Activated naive CD4-positive, alpha-beta T cell treated with anti-CD3 and anti-CD28 coated beads for 36 hours (primary cell): ENCODE measurements at regions not wholly inside any gene's neighbourhood (a gene's known extent, or its start where the extent isn't known, plus 50 kb on each side); places are given as distances from the start of the nearest gene placed in this dataset.

Experiments
- CTCF ChIA-PET: fragments of 350-600 bp; sonication (Branson Sonifier 250); formaldehyde crosslinking; loops from one replicate; lab custom pipeline; 2021; ENCODE audit warnings: antibody characterized with exemption; lab: Charles Lee
- DNase-seq: peaks from one replicate; pipeline ENCODE4 v3.0.0-alpha.2; 2020
- H3K27ac Mint-ChIP-seq: one replicate; pipeline ENCODE4 v1.8.0; 2021; ENCODE audit warnings: mild to moderate bottlenecking, mixed read lengths
- H3K27me3 Mint-ChIP-seq: one replicate; pipeline ENCODE4 v1.8.0; 2021; ENCODE audit warnings: low read depth, mixed read lengths
- H3K36me3 Mint-ChIP-seq: one replicate; pipeline ENCODE4 v1.8.0; 2021; ENCODE audit warnings: low read depth, mixed read lengths
- H3K4me1 Mint-ChIP-seq: one replicate; pipeline ENCODE4 v1.8.0; 2021; ENCODE audit warnings: low read depth, mixed read lengths
- H3K4me3 Mint-ChIP-seq: one replicate; pipeline ENCODE4 v1.8.0; 2021; ENCODE audit warnings: mild to moderate bottlenecking, moderate library complexity, mixed read lengths
- H3K9me3 Mint-ChIP-seq: one replicate; pipeline ENCODE4 v1.8.0; 2021; ENCODE audit warnings: mixed read lengths
- intact Hi-C: fragments of 100-400 bp; cut with micrococcal nuclease; formaldehyde crosslinking; loops from one replicate; pipeline ENCODE4 v1.15.1; 2023

- Mint-ChIP-seq H3K27ac (no peak overlapping the region), H3K36me3 (no peaks in the 10 kb centered on the region), H3K4me3 (no peak overlapping the region), H3K9me3 (peaks cover 9% of the 10 kb centered on the region), H3K27me3 (no peaks in the 10 kb centered on the region), H3K4me1 (no peaks in the 10 kb centered on the region)
- CTCF ChIA-PET: no interaction called here
- no peak for DNase-seq
- intact Hi-C loops: no loop called here
Measured at GRCh38 chr3:20857636-20858035, 671.6 kb upstream of the SGO1 start.

DNA sequence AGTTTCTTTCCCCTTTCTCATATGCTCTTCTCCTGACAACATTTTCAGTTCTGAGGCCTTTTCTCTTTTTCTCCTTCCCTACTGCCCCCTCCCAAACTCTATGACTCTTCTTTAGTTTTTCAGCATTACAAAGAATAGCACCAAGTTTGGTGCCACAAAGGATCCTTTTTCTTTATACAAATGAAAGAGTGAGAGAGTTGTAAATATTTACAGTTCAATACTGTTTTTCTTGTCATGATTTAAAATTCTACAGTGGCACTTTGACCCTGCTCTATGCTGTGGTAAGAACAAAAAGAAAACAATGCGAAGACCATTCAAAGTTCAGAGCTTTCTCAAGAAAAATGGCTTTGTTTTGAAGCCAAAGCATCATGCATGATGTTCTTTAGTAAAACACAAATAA, 667.9 kb upstream of the SGO1 start:
- CTCF ChIA-PET: no interaction called here
- H3K27ac Mint-ChIP-seq: no peak overlapping the region
- H3K27me3 Mint-ChIP-seq: no peaks in the 10 kb centered on the region
- H3K4me1 Mint-ChIP-seq: no peaks in the 10 kb centered on the region
- intact Hi-C loops: no loop called here
- H3K9me3 Mint-ChIP-seq: peaks cover 4% of the 10 kb centered on the region
- H3K36me3 Mint-ChIP-seq: no peaks in the 10 kb centered on the region
- no peak overlapping the region for H3K4me3 Mint-ChIP-seq
- DNase-seq: no peak

DNA sequence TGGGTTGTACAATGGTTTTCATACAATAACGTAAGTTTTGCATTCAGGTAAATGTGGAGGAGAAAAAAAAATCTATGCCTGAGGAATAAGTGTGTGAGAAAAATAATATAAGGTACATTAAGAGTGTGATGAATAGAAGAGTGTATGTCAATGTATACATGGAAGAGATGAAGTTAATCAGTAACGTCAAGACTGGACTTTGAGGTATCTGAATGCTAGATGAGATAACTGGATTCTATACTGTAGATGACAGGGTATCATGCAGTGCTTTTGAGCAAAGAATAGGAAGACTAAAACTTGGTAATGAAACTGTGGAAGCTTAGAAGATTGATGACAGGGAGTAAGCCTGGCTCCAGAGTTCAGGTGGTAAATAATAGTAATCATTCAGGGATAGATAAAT, 666.7 kb upstream of the SGO1 start:
- CTCF ChIA-PET: interaction anchor here (0.6 kb wide), 1 partner anchor 784 kb away, joined by 3 read pairs; no protein-coding TSS in a partner anchor
- no peaks in the 10 kb centered on the region for H3K4me1 Mint-ChIP-seq
- no peak for DNase-seq
- H3K27ac Mint-ChIP-seq: no peak overlapping the region
- intact Hi-C loops: no loop called here
- H3K36me3 Mint-ChIP-seq: no peaks in the 10 kb centered on the region
- H3K9me3 Mint-ChIP-seq: peaks cover 8% of the 10 kb centered on the region
- H3K4me3 Mint-ChIP-seq: no peak overlapping the region
- no peaks in the 10 kb centered on the region for H3K27me3 Mint-ChIP-seq

- no peaks in the 10 kb centered on the region for H3K27me3 Mint-ChIP-seq
- intact Hi-C loops: no loop called here
- H3K27ac Mint-ChIP-seq: no peak overlapping the region
- peaks cover 10% of the 10 kb centered on the region for H3K9me3 Mint-ChIP-seq
- CTCF ChIA-PET: no interaction called here
- DNase-seq: no peak
- H3K4me3 Mint-ChIP-seq: no peak overlapping the region
- H3K4me1 Mint-ChIP-seq: no peaks in the 10 kb centered on the region
- no peaks in the 10 kb centered on the region for H3K36me3 Mint-ChIP-seq
Measured at GRCh38 chr3:20849975-20850374, 664.0 kb upstream of the SGO1 start.

- H3K4me3 Mint-ChIP-seq: no peak overlapping the region
- H3K27me3 Mint-ChIP-seq: no peaks in the 10 kb centered on the region
- H3K36me3 Mint-ChIP-seq: no peaks in the 10 kb centered on the region
- no peak for DNase-seq
- peaks cover 13% of the 10 kb centered on the region for H3K9me3 Mint-ChIP-seq
- H3K4me1 Mint-ChIP-seq: no peaks in the 10 kb centered on the region
- H3K27ac Mint-ChIP-seq: no peak overlapping the region
- CTCF ChIA-PET: no interaction called here
- intact Hi-C loops: no loop called here
Measured at GRCh38 chr3:20846832-20847231, 660.8 kb upstream of the SGO1 start.

DNA sequence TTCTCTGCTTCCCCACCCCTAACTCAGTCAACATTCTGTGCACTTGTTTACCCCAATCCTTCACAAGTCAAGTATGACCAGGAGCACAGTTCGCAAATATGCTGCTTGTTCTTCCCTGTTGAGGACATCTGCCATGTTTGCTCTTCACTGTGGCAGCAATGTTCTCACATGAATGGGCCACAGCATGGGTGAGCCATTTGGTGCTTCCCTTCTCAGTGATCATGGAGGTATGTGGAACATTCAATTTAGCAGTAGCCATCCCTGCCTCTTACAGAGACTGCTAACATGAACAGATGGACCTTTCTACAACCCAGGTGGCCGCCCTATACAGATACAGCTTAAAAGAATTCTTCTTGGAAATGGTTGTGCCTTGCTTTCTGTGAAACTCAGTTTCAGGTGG, 660.1 kb upstream of the SGO1 start:
- no peak overlapping the region for H3K27ac Mint-ChIP-seq
- DNase-seq: no peak
- no peak overlapping the region for H3K4me3 Mint-ChIP-seq
- H3K9me3 Mint-ChIP-seq: peaks cover 13% of the 10 kb centered on the region
- no peaks in the 10 kb centered on the region for H3K27me3 Mint-ChIP-seq
- H3K36me3 Mint-ChIP-seq: no peaks in the 10 kb centered on the region
- CTCF ChIA-PET: no interaction called here
- intact Hi-C loops: no loop called here
- no peaks in the 10 kb centered on the region for H3K4me1 Mint-ChIP-seq

DNA sequence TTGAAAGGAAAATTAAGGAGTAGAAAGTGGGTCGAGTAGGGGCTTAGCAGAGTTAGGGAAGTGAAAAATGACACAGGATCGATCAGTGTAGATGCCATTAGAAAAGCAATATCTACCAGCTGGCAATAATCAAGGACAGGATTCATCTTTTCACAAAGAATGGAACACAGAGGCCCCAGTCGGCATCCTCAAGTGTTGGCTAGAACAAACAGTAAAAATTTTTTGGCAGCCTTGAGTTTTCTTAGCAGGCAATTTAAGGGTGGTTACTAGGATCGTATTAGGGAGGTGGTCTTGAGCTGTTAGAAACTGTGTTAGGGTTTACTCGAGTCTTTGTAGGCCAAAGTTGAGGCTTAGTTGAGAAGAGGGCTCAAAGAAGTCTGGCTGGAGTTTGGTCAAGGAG, 658.8 kb upstream of the SGO1 start:
- no peak for DNase-seq
- intact Hi-C loops: no loop called here
- H3K36me3 Mint-ChIP-seq: no peaks in the 10 kb centered on the region
- no peak overlapping the region for H3K4me3 Mint-ChIP-seq
- H3K4me1 Mint-ChIP-seq: no peaks in the 10 kb centered on the region
- CTCF ChIA-PET: no interaction called here
- H3K27me3 Mint-ChIP-seq: no peaks in the 10 kb centered on the region
- no peak overlapping the region for H3K27ac Mint-ChIP-seq
- peaks cover 13% of the 10 kb centered on the region for H3K9me3 Mint-ChIP-seq

DNA sequence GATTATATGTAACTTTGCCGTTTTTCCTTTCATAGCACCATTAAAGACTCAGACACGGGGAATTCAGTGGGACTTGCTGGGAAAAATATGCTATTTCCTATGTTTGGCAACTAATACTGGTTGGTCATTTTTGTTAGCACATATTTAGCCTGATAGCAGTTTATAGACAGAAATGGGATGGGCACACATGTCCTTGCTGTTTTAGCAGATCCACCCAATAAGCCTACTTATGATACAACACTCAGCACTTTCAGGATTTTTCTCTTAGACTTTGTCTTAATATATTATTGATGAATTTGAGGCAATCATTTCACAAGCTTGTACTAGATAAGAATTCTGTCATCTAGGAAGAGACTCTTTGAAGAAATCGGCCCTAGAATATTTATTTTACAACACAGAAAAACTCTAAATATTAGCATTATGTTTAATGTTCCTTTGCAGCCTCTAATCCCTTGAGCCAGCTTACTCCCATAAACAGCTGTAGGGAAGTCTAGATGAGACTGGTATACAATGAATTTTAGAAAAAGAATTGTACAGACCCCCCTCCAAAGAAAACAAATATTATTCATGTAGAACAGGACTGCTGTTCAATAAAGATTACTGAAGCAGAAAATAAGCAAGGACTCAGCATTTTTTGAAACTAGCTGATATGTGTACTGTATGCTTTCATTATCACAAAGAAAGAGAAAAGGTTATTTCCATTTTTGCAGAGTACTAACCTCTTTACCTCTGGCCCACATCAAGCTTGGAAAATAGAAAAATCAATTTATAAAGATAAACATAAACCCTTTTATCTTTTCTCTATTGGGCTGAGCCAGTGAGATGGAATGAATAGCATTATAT, 656.8 kb upstream of the SGO1 start:
- Mint-ChIP-seq H3K27ac (no peak overlapping the region), H3K9me3 (peaks cover 7% of the 10 kb centered on the region), H3K4me1 (no peaks in the 10 kb centered on the region), H3K27me3 (no peaks in the 10 kb centered on the region), H3K4me3 (no peak overlapping the region), H3K36me3 (no peaks in the 10 kb centered on the region)
- intact Hi-C loops: no loop called here
- no peak for DNase-seq
- CTCF ChIA-PET: no interaction called here

DNA sequence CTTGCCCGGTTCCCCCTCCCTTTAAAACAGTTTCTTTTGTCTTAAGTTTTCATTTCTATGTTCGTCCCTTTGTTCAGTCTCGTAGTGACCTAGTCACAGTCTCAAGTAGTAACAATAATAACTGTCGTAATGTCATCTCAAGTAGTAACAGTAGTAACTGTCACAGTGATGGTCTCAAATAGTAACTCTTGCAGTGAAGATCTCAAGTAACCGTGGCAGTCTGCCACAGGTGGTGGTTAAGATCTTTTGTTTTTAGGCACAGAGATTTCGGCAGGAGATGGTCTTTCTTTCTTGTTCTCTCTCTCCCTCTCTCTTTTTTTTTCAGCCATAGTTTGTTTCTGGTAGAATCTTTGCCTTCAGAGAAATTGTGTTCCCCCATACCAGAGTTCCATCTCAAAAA, 656.0 kb upstream of the SGO1 start:
- no peak for DNase-seq
- H3K36me3 Mint-ChIP-seq: no peaks in the 10 kb centered on the region
- CTCF ChIA-PET: no interaction called here

DNA sequence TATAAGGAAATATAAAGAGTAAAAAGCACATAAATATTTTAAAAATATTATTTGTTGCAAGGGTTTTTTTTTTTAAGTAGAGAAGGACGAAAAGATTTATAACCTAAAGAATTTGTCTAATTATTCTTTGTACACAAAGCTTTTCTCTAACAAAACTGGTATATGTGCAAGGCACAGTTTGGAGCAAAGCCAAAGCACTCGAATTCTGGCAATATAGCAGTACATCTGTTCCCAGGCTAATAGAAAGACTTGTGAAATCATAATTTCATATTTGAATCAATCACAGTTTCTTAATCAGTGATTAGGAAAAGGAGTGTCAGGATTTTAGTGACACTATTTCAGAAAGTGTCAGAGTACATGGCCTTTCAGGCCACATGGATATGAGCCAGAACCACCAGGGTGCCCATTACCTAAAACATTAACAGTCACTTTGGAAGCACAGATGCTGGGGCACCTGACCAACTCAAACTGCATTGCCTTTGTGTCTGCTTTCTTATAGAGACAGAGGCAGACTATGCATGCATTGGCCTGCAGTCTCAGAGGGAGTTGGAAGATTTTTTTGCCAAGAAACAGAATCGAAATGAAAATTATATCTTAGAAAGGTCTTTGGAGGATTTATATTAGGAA, 651.8 kb upstream of the SGO1 start:
- no peak for DNase-seq
- no peak overlapping the region for H3K27ac Mint-ChIP-seq
- H3K27me3 Mint-ChIP-seq: no peaks in the 10 kb centered on the region
- H3K9me3 Mint-ChIP-seq: peaks cover 10% of the 10 kb centered on the region
- intact Hi-C loops: no loop called here
- CTCF ChIA-PET: no interaction called here
- H3K4me3 Mint-ChIP-seq: no peak overlapping the region
- H3K36me3 Mint-ChIP-seq: no peaks in the 10 kb centered on the region
- H3K4me1 Mint-ChIP-seq: no peaks in the 10 kb centered on the region

More for the DNA sequence above, 656.0 kb upstream of the SGO1 start:
- no peaks in the 10 kb centered on the region for H3K27me3 Mint-ChIP-seq
- H3K4me1 Mint-ChIP-seq: no peaks in the 10 kb centered on the region
- H3K4me3 Mint-ChIP-seq: no peak overlapping the region
- no peak overlapping the region for H3K27ac Mint-ChIP-seq
- intact Hi-C loops: no loop called here
- H3K9me3 Mint-ChIP-seq: peaks cover 7% of the 10 kb centered on the region

DNA sequence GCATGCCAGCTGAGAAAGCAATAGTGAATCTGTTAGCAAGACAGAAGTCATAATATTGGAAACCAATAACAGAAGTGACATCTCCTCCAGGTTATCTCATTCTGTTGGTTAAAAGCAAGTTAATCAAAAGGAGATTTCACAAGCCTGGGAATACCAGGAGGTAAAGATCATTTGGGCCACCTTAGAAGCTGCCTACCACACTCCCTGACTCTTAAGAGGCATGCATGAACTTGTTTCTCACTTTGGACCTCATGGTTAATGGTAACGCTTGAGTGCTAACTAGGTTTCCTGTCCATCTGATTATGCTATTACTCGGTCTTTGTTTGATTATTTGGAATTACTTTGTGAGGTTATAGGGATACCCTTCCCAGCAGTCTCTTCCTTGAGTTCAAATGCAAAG, 650.8 kb upstream of the SGO1 start:
- intact Hi-C loops: no loop called here
- Mint-ChIP-seq H3K27ac (no peak overlapping the region), H3K4me3 (no peak overlapping the region), H3K27me3 (no peaks in the 10 kb centered on the region), H3K4me1 (no peaks in the 10 kb centered on the region), H3K36me3 (no peaks in the 10 kb centered on the region), H3K9me3 (peaks cover 9% of the 10 kb centered on the region)
- no peak for DNase-seq
- CTCF ChIA-PET: no interaction called here

- H3K36me3 Mint-ChIP-seq: no peaks in the 10 kb centered on the region
- intact Hi-C loops: no loop called here
- CTCF ChIA-PET: no interaction called here
- H3K27me3 Mint-ChIP-seq: no peaks in the 10 kb centered on the region
- DNase-seq: no peak
- H3K9me3 Mint-ChIP-seq: peaks cover 13% of the 10 kb centered on the region
- H3K4me1 Mint-ChIP-seq: no peaks in the 10 kb centered on the region
- no peak overlapping the region for H3K4me3 Mint-ChIP-seq
- no peak overlapping the region for H3K27ac Mint-ChIP-seq
Measured at GRCh38 chr3:20832963-20833362, 647.0 kb upstream of the SGO1 start.

DNA sequence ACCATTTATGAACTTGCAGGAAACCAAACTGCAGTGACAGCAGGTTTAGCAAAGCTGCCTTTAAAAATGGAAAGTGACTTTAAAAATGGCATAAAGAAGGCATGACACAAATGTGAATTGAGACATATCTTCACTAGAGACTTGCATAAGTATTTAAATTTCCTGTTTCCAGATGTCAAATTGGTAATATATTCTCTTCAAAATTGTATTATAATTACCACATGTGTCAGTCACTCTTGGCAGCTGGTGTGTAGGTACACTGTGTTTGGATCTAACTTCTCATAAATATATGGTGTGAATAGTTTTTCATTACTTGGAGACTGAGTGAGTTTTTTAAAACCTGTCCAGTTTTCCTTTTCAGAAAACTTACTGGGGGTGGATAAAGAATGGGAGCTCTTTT, 636.2 kb upstream of the SGO1 start:
- Mint-ChIP-seq H3K27ac (no peak overlapping the region), H3K4me1 (no peaks in the 10 kb centered on the region), H3K27me3 (no peaks in the 10 kb centered on the region), H3K9me3 (peaks cover 35% of the 10 kb centered on the region), H3K4me3 (no peak overlapping the region), H3K36me3 (peaks cover 2% of the 10 kb centered on the region)
- no peak for DNase-seq
- CTCF ChIA-PET: no interaction called here
- intact Hi-C loops: no loop called here
